Mesodermal cell (in vitro differentiated cells): ENCODE measurements at regions not wholly inside any gene's neighbourhood (a gene's known extent, or its start where the extent isn't known, plus 50 kb on each side); places are given as distances from the start of the nearest gene placed in this dataset.

Experiments used
- H3K27ac ChIP-seq: 2 replicates; pipeline ENCODE4 v1.7.0; 2013; ENCODE audit warnings: mild to moderate bottlenecking, low read depth, low read length, moderate library complexity; ENCODE audit not compliant: severe bottlenecking
- H3K36me3 ChIP-seq: 2 replicates; pipeline ENCODE4 v1.7.1; 2013; ENCODE audit warnings: mild to moderate bottlenecking, low read length, moderate library complexity; ENCODE audit not compliant: control insufficient read depth, insufficient read depth
- H3K4me1 ChIP-seq: one replicate; pipeline ENCODE4 v1.7.1; 2013; ENCODE audit warnings: mild to moderate bottlenecking, low read length; ENCODE audit not compliant: insufficient read depth, control insufficient read depth, poor library complexity, severe bottlenecking
- H3K4me3 ChIP-seq: 2 replicates; pipeline ENCODE4 v1.7.0; 2013; ENCODE audit warnings: low read length, control low read depth, mild to moderate bottlenecking; ENCODE audit not compliant: insufficient read depth, poor library complexity, severe bottlenecking; ENCODE audit errors: extremely low read depth
- H3K9me3 ChIP-seq: 2 replicates; pipeline ENCODE4 v1.7.1; 2013; ENCODE audit warnings: mild to moderate bottlenecking, low read length, moderate library complexity; ENCODE audit not compliant: control insufficient read depth
- WGBS, 2 experiments: methylation state at CpG; one replicate each; pipeline ENCODE4 v1.1.5; 2013; ENCODE audit warnings: missing lambda C conversion rate in 2 of 2; ENCODE audit not compliant: insufficient coverage in 2 of 2; 5-methylcytosine and 5-hydroxymethylcytosine counted together

DNA sequence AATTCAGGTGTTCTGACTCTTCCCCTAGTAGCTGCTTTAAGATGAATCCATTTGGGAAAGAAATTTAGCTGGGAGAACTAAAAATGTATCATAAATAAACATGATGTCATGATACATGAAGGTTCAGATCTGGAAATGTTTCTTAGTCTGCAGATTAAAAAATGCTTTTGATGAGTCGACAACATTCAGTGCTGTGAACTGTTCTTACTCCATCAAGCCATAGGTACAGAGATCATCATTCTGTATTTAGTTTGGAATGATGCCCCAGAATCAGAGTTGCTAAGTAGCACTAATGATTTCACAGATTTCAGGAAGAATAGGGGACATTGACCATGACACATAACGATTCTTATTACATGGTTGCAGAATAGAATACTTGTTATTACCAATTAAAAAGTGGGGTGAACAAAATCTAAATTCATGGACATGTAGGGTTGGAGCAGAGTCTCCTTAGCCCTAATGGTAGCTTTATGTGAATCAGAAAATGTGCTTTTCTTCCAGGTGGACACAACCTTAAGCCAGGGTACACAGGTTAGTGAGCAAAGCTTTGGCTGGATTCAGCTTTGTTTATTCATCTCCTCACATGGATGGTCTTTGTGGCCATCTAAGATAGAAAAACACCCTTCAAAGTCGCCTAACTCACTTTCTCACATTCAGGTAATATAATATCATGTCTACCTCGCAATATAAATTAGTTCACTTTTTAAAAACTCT is 205.4 kb upstream of the SEL1L start:
- Histone ChIP-seq H3K4me1 (no peaks in the 10 kb centered on the region), H3K4me3 (no peak overlapping the region), H3K9me3 (no peaks in the 10 kb centered on the region), H3K27ac (no peak overlapping the region), H3K36me3 (no peaks in the 10 kb centered on the region)
- 86 to 100% methylated on average over 2 of the region's 4 CpGs for WGBS, 2 experiments

DNA sequence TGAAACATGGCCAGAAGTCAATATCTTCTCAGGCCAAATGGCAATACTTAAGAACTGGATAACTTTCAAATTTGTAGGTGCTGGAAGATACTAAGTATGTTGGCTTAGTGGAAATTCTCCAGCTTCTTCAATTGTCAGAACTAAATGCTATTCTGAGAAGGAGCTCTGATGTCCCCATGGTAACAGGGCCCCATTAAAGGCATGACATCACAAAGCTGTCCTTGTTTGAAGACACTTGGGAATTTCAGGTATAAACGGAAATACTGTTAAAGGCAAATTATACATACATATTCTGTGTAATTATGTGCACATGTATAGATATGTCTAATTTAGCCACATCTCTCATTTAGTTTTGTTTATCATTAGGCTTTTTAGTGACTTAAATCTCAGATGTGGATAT is 210.0 kb upstream of the SEL1L start:
- Histone ChIP-seq H3K27ac (no peak overlapping the region), H3K9me3 (no peaks in the 10 kb centered on the region), H3K4me1 (no peaks in the 10 kb centered on the region), H3K36me3 (no peaks in the 10 kb centered on the region), H3K4me3 (no peak overlapping the region)
- no CpG with 5 or more reads among the region's 1 CpG for WGBS, 2 experiments

DNA sequence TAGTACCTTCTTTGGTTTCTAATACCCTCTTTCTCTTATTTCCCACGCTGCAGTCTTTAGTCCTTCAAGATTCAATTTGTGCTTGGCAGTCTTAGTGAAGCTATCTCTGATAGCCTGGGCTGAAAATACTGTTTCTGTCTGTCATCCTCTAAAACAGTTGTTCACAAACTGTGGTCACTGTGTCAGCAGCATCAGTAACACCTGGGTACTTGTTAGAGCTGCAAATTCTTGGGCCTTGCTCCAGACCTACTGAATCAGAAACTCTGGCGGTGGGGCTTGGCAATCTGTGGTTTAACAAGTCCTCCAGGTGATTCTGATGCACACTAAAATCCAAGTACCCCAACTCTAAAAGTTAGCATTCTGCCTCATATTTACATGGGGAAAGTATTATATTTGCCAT is 217.5 kb upstream of the SEL1L start:
- H3K9me3 ChIP-seq, result no peaks in the 10 kb centered on the region
- WGBS, 2 experiments, result 80 to 100% methylated on average over 1 of the region's 2 CpGs
- no peaks in the 10 kb centered on the region for H3K4me1 ChIP-seq
- no peak overlapping the region for H3K27ac ChIP-seq
- H3K36me3 ChIP-seq, result no peaks in the 10 kb centered on the region
- H3K4me3 ChIP-seq, result no peak overlapping the region

DNA sequence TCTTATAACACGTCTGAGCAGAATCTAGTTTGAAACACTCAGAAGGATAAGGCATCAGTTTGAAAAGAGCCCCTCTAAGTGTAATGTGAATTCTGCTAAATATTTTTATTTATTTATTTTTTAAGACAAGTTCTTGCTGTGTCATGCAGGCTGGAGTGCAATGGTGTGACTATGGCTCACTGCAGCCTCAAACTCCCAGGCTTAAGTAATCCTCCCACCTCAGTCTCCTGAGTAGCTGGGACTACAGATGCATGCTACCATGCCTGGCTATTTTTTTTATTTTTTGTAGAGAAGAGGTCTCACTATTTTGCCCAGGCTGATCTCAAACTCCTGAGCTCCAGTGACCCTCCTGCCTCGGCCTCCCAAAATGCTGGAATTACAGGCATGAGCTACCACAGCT is 225.9 kb upstream of the SEL1L start:
- H3K4me3 ChIP-seq, result no peak overlapping the region
- WGBS, 2 experiments, result 86 to 100% methylated on average over 1 of the region's 2 CpGs
- H3K27ac ChIP-seq, result no peak overlapping the region
- no peaks in the 10 kb centered on the region for H3K4me1 ChIP-seq
- H3K36me3 ChIP-seq, result no peaks in the 10 kb centered on the region
- H3K9me3 ChIP-seq, result no peaks in the 10 kb centered on the region

DNA sequence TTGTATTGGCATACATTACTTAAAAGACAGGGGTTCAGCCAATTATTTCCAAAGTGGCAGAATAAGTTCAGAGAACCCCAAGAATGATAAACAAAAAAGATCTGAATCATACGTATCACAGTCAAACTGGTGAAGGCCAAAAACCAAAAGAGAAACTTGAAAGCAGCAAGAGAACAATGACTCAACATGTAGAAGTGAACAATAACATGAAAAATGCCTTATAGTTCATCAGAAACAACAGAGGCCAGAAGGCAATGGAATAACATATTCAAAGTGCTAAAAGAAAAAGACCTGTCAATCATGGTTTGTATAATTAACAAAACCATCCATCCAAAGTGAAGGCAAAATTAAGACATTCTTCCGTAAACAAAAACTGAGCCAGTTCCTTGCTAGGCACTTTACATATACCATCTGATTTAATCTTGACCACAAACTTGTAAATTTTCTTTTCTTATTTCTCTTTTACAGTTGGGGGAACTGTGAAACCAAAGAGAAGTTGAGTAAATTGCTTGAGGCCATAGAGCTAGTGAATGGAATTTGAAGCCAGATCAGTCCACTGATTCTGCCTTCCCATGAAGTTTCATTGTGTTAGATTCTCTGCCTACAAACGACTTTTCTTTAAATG is 232.1 kb upstream of the SEL1L start:
- Histone ChIP-seq H3K36me3 (no peaks in the 10 kb centered on the region), H3K27ac (no peak overlapping the region), H3K4me3 (no peak overlapping the region), H3K9me3 (no peaks in the 10 kb centered on the region), H3K4me1 (no peaks in the 10 kb centered on the region)
- 65% methylated on average over 2 of the region's 3 CpGs; no CpG with 5 or more reads in 1 of the 2 experiments for WGBS, 2 experiments

DNA sequence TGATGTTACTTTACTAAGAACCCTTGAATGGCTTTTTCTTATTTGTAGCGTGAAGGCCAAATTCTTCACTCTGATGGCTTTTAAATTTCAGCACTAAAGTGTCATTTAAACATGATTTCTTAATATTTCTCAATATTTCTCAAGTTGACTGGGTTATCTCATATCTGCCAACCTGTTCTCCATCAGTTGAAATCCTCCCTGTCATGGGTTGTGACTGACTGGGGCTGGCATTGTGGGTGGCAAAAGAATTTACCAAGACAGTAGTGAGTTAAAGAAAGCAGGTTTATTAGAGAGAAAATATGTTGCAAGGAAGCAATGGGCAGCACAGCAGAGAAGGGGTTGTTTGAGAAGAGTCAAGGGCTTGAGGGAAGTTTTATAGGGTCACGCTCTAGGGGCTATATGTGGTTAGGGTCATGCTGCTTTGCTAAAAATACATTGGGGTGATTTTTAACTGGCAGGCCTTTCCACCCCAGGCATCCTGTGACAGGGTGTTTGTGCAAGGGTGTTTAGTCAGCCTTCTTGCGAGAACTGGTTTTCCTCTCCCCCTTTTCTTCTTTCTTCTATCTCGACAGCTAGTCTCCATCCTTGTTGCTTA is 232.8 kb upstream of the SEL1L start:
- Histone ChIP-seq H3K4me1 (no peaks in the 10 kb centered on the region), H3K27ac (no peak overlapping the region), H3K36me3 (no peaks in the 10 kb centered on the region), H3K9me3 (no peaks in the 10 kb centered on the region), H3K4me3 (no peak overlapping the region)
- 100% methylated on average over 1 of the region's 4 CpGs; no CpG with 5 or more reads in 1 of the 2 experiments for WGBS, 2 experiments

DNA sequence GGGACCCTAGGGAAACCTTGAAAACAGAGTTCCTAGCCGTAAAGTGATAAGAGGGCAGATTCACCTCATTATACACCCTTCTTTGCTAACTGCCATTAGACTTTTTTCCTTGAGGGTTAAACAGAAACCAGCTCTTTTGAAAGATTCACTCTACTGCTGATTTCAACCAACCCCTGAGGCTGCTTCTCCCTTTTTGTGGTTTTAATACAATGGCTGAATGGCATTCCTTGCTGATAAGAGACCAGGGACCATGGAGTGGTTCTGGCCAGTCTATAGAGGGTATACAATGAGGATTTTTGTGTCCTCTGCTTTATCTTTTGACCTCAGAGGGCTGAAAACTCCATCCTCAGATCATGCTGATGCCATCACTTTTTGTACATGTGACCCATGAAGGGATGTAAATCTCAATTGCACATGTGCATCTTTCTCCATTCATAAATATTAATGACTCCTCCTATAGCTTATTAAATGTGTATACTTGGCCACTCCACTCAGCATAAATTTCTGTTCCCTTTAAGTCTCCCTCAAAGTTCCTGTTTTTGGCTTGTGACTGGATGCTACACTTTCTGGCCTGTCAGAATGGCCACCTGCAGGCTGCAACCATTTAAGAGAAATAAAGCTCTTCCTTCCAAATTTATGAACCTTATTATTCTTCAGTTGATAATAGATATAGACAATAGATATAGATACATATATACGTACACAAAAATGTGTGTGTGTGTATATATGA is 233.8 kb upstream of the SEL1L start:
- 83 to 86% methylated on average over 1 of the region's 2 CpGs for WGBS, 2 experiments
- no peak overlapping the region for H3K4me3 ChIP-seq
- H3K27ac ChIP-seq, result no peak overlapping the region
- no peaks in the 10 kb centered on the region for H3K9me3 ChIP-seq
- H3K4me1 ChIP-seq, result no peaks in the 10 kb centered on the region
- H3K36me3 ChIP-seq, result no peaks in the 10 kb centered on the region

DNA sequence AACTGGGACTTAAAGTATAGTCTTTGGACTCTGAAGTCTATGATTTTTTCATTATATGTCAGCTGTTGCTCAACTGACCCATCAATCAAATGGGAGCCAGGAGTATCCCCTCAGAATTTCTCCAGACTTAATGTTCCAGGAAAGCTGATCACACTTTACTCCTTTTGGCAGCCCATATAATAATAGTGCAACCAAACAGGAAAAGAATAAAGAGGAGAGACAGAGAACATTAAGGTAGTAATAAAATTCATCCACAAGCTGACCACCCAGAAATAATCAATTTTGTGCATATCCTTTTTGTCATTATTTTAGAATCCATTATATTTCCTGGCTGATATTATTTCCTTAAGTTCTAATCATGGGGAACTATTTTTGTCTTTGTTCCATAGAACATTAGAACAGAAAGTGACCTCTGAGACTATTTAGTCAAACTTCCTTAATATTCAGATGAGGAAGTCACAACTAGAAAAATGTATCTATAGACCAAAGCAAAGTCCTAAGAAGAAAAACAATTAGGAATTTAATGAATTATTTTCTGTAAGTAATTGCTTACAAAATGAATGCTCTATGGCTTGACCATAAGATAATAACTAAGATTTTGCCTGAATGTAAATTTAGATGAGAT is 238.1 kb upstream of the SEL1L start:
- Histone ChIP-seq H3K4me3 (no peak overlapping the region), H3K9me3 (no peaks in the 10 kb centered on the region), H3K27ac (no peak overlapping the region), H3K36me3 (no peaks in the 10 kb centered on the region), H3K4me1 (no peaks in the 10 kb centered on the region)

DNA sequence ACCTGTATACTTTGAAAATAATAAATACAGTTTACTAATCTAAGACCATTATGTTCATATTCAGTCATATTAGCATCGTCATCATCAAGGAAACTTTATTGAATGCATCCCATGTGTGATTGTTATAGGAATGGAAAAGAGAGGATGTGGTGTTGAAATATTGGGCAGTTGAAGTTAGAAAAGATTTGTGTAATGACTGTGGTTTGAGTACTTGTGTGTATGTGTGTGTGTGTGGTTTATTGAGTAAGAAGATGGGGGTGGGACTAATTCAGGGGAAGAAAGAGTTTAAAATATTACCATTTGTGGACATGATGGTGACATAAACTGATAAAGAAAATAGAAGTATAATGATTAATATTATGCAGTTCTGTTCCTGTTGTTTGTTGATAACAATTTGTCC is 238.7 kb upstream of the SEL1L start:
- no peaks in the 10 kb centered on the region for H3K9me3 ChIP-seq
- no peaks in the 10 kb centered on the region for H3K4me1 ChIP-seq
- no peak overlapping the region for H3K4me3 ChIP-seq
- H3K27ac ChIP-seq, result no peak overlapping the region
- H3K36me3 ChIP-seq, result no peaks in the 10 kb centered on the region
- no CpG with 5 or more reads among the region's 1 CpG for WGBS, 2 experiments

DNA sequence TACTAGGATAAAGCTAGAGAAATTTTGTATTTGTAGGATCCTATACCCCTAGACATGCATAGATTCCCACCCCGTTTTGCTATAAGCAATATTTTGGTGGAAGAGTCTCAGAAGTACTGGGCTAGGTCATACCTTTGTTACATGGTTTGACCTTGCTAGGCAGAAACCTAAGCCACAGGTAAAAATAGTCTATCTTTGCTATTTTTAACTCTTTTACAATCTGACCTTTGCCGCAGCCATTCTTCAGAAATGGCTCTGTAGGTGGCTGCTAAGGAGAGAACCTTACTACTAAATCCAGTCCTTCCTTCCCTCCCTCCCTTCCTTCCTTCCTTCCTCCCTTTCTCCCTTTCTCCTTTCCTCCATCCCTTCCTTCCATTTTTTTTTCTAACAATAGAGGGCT is 242.9 kb upstream of the SEL1L start:
- Histone ChIP-seq H3K4me3 (no peak overlapping the region), H3K4me1 (no peaks in the 10 kb centered on the region), H3K9me3 (no peaks in the 10 kb centered on the region), H3K27ac (no peak overlapping the region), H3K36me3 (no peaks in the 10 kb centered on the region)
- WGBS, 2 experiments, result 100% methylated on average over 1 of the region's 2 CpGs; no CpG with 5 or more reads in 1 of the 2 experiments
